HFF-Myc (cell line): ENCODE measurements at regions not wholly inside any gene's neighbourhood (a gene's known extent, or its start where the extent isn't known, plus 50 kb on each side); places are given as distances from the start of the nearest gene placed in this dataset.
"Not testable (repeated sequence)": the region's sequence is repeated elsewhere in the genome, so short reads cannot be mapped to it uniquely, and the experiment has no call there.

ENCODE experiments used
- DNase-seq: peaks from one replicate; pipeline ENCODE4 v3.0.0-alpha.2; 2011; ENCODE audit warnings: low read depth; ENCODE audit errors: extremely low read depth
- H3K4me3 ChIP-seq: replicated peaks from 2 replicates; pipeline ENCODE4 v1.5.1; 2011; ENCODE audit warnings: low read depth, mild to moderate bottlenecking, control low read depth, low read length
- CTCF ChIP-seq: IDR thresholded peaks from 2 replicates; pipeline ENCODE4 v1.5.1; 2012; ENCODE audit warnings: mild to moderate bottlenecking, low read depth, low read length, control low read depth; ENCODE audit errors: missing control alignments

GRCh38 chr3:13235079-13235478, 161.8 kb upstream of the IQSEC1 start:
- no peak for DNase-seq
- no peak overlapping the region for H3K4me3 ChIP-seq
- TF ChIP-seq CTCF, result no peak

DNA sequence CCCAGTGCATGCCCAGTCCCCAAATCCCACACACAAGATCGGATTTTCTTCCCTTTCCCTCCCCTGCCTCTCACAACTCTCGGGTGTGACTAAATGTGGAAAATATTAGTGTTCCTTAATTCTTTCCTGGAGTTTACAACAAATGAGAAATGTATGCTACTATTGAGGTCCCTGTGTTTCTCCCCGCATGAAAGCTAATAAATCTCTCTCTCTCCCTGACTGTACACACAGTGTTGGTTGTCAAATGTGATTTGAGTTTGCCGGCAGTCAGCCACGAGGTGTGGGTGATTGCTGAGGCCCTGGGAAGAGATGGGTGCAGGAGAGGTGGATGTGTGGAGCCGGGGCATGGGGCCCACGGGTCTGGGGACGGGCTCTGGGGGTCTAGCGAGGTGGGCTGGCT, 161.4 kb upstream of the IQSEC1 start:
- DNase-seq, result no peak
- no peak overlapping the region for H3K4me3 ChIP-seq
- no peak for TF ChIP-seq CTCF

GRCh38 chr3:13233487-13234485, 160.6 kb upstream of the IQSEC1 start:
- no peak for TF ChIP-seq CTCF
- DNase-seq, result no peak
- H3K4me3 ChIP-seq, result no peak overlapping the region

- H3K4me3 ChIP-seq, result no peak overlapping the region
- no peak for TF ChIP-seq CTCF
- no peak for DNase-seq
Observed at GRCh38 chr3:13231781-13232666, 158.8 kb upstream of the IQSEC1 start.

DNA sequence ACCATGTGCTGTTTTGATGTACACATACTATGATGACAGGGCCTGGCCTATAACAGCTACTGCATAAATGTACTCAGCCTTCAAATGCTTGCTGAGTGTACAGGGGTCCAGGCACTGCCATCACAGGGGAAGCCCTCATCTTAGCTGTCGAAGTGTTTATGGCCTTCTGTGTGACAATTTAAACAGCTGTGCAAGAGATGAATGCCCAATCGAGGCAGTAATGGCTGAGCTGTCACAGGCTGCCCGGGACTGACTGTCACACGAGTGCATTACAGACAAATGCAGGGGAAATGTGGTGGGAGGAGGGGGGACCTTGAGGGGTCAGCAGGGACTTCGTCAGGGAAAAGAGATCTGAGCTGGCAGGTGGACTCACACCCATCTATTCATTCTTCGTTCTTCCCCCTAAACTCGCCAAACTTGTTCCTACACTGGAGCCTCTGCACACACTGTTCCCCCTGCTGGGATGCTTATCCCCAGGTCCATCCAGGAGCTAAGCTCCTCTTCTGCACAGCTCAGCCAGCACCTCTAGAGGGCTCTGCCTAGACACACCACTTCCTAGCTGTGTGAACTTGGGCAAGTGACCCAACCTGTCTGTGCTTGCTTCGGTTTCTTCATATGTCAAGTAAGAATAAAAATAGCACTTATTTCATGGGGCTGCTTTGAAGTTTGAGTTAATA, 156.2 kb upstream of the IQSEC1 start:
- no peak for DNase-seq
- TF ChIP-seq CTCF, result peak; percentile 48

DNA sequence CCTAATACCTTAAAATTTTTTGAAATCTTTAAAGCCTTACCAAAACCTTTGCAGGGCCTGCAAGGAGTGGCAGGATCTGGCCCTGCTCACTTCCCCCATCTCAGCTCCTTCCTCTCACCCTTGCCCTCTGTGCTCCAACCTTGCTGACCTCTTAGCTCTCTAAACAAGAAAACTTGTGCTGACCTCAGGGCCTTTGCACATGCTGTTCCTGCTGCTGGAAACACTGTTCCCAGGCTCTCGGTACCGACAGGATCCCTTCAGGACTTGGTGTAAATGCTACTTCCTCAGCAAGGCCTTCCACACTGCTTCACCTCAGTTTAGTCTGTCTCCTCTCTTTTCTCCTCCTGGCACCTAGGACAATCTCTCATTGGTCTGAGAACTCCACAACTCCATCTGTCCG, 155.4 kb upstream of the IQSEC1 start:
- no peak overlapping the region for H3K4me3 ChIP-seq
- no peak for TF ChIP-seq CTCF
- DNase-seq, result no peak

More for the DNA sequence above, 156.2 kb upstream of the IQSEC1 start:
- no peak overlapping the region for H3K4me3 ChIP-seq

DNA sequence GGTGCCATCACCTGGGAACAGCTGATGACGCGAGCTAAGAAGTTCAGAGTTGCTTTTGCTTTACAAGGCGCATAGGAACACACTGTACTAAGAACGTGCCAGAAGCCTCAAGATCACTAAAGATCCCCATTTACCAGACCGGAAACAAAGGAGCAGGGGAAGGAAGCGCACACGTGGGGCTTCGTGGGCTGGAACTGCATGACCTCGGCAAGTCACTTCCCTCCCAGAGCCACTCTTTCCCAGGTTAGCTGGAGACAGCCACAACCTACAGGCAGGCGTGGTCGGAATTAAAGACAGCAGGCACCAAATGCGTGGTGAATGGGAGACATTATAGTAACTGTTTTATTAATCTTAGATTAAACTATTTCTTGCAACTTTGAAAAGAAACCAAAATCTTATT, 154.9 kb upstream of the IQSEC1 start:
- not testable (repeated sequence) for H3K4me3 ChIP-seq, DNase-seq
